SK-N-SH (cell line): ENCODE measurements at regions not wholly inside any gene's neighbourhood (a gene's known extent, or its start where the extent isn't known, plus 50 kb on each side); places are given as distances from the start of the nearest gene placed in this dataset.

Source experiments
- CTCF ChIA-PET: fragments of 300-600, 350-600 bp; formaldehyde crosslinking; extraction: SDS; loops from one replicate; lab custom pipeline; 2021; lab: Yijun Ruan, JAX
- POLR2A ChIA-PET: fragments of 350-600 bp; sonication (Branson Sonifier 250); formaldehyde crosslinking; extraction: SDS; loops from one replicate; lab custom pipeline; 2020; ENCODE audit warnings: antibody characterized with exemption, inconsistent platforms; lab: Yijun Ruan, JAX
- DNase-seq: peaks from one replicate; pipeline ENCODE4 v3.0.0; 2012
- H2AFZ ChIP-seq: fragments of 200-600 bp; sonication (generic); 2 replicates; pipeline ENCODE4 v1.8.1; 2016; ENCODE audit warnings: antibody characterized with exemption, mild to moderate bottlenecking, low read depth
- H3F3A ChIP-seq: fragments of 200-600 bp; sonication (generic); replicated peaks from 2 replicates; pipeline ENCODE3; 2016; ENCODE audit warnings: antibody characterized with exemption, mild to moderate bottlenecking; ENCODE audit not compliant: insufficient read depth
- H3K27ac ChIP-seq, 2 experiments: fragments of 200-500 bp in 1 of 2; fragments of 200-600 bp in 1 of 2; sonication (Bioruptor generic) in 1 of 2; sonication (generic), shearing (Covaris generic) in 1 of 2; 2 replicates each; pipeline versions ENCODE4 v1.5.1 to v1.6.1; 2014 to 2016; ENCODE audit warnings: low read depth in 2 of 2, inconsistent platforms in 1 of 2, low read length in 1 of 2, mild to moderate bottlenecking in 1 of 2, mixed read lengths in 1 of 2
- H3K27me3 ChIP-seq: fragments of 200-600 bp; sonication (generic), shearing (Covaris generic); 2 replicates; pipeline ENCODE4 v1.6.1; 2016; ENCODE audit warnings: mixed run types; ENCODE audit not compliant: insufficient read depth
- H3K36me3 ChIP-seq, 2 experiments: fragments of 200-500 bp in 1 of 2; fragments of 200-600 bp in 1 of 2; sonication (Bioruptor generic) in 1 of 2; sonication (generic) in 1 of 2; replicated peaks in 1 of 2; 2 replicates each; pipeline versions ENCODE3 to v1.5.1; 2014 to 2016; ENCODE audit warnings: low read length in 1 of 2, mild to moderate bottlenecking in 1 of 2; ENCODE audit not compliant: insufficient read depth in 2 of 2, control insufficient read depth in 1 of 2
- H3K4me1 ChIP-seq, 2 experiments: fragments of 200-500 bp in 1 of 2; fragments of 200-600 bp in 1 of 2; sonication (Bioruptor generic) in 1 of 2; sonication (generic), shearing (Covaris generic) in 1 of 2; 2 replicates each; pipeline versions ENCODE4 v1.5.1 to v1.6.1; 2014 to 2016; ENCODE audit warnings: low read depth in 1 of 2, low read length in 1 of 2, mixed run types in 1 of 2; ENCODE audit not compliant: insufficient read depth in 2 of 2, control insufficient read depth in 1 of 2
- H3K4me2 ChIP-seq: fragments of 200-600 bp; sonication (generic), shearing (Covaris generic); 2 replicates; pipeline ENCODE4 v1.6.1; 2017; ENCODE audit warnings: mixed run types
- H3K4me3 ChIP-seq, 2 experiments: fragments of 200-500 bp in 1 of 2; fragments of 200-600 bp in 1 of 2; sonication (Bioruptor generic) in 1 of 2; sonication (generic), shearing (Covaris generic) in 1 of 2; 2 replicates each; pipeline versions ENCODE4 v1.5.1 to v1.8.1; 2014 to 2016; ENCODE audit warnings: low read depth in 2 of 2, inconsistent platforms in 1 of 2, low read length in 1 of 2, mild to moderate bottlenecking in 1 of 2, mixed read lengths in 1 of 2, moderate library complexity in 1 of 2
- H3K79me2 ChIP-seq: fragments of 200-600 bp; sonication (generic); 2 replicates; pipeline ENCODE4 v1.8.1; 2017; ENCODE audit warnings: mild to moderate bottlenecking; ENCODE audit not compliant: insufficient read depth
- H3K9ac ChIP-seq: fragments of 200-600 bp; sonication (generic); 2 replicates; pipeline ENCODE4 v1.6.1; 2017; ENCODE audit warnings: mixed run types
- H3K9me2 ChIP-seq: fragments of 200-600 bp; sonication (generic); 2 replicates; pipeline ENCODE4 v1.6.1; 2017; ENCODE audit warnings: mixed run types
- H3K9me3 ChIP-seq: fragments of 200-600 bp; sonication (generic); 2 replicates; pipeline ENCODE4 v1.6.1; 2017; ENCODE audit warnings: mixed run types, mild to moderate bottlenecking, moderate library complexity
- H4K20me1 ChIP-seq: fragments of 200-600 bp; sonication (generic); 2 replicates; pipeline ENCODE4 v1.6.1; 2017; ENCODE audit warnings: mild to moderate bottlenecking, mixed run types; ENCODE audit not compliant: insufficient read depth
- CHD2 ChIP-seq: fragments of 150-350 bp; IDR thresholded peaks from 2 replicates; pipeline ENCODE4 v1.6.1; 2018; ENCODE audit warnings: low read length; ENCODE audit not compliant: partially characterized antibody
- ELF1 ChIP-seq: IDR thresholded peaks from 2 replicates; pipeline ENCODE4 v1.4.0; 2012
- FOXJ3 ChIP-seq: sonication (generic); formaldehyde crosslinking; IDR thresholded peaks from 2 replicates; pipeline ENCODE4 v1.5.1; 2020; ENCODE audit warnings: mild to moderate bottlenecking, missing genetic modification reagents
- GABPA ChIP-seq: IDR thresholded peaks from 2 replicates; pipeline ENCODE4 v1.4.0; 2012; ENCODE audit warnings: low read depth, mild to moderate bottlenecking
- GATA2 ChIP-seq: sonication (generic); formaldehyde crosslinking; IDR thresholded peaks from 2 replicates; pipeline ENCODE4 v1.5.0; 2020; ENCODE audit warnings: mild to moderate bottlenecking, missing genetic modification reagents
- JUND ChIP-seq: IDR thresholded peaks from 2 replicates; pipeline ENCODE4 v1.4.0; 2012
- NFIC ChIP-seq: IDR thresholded peaks from 2 replicates; pipeline ENCODE4 v1.4.0; 2012; ENCODE audit warnings: borderline replicate concordance
- NRF1 ChIP-seq: IDR thresholded peaks from 2 replicates; pipeline ENCODE4 v1.6.1; 2012; ENCODE audit warnings: low read depth, mild to moderate bottlenecking, low read length
- RAD21 ChIP-seq: IDR thresholded peaks from 2 replicates; pipeline ENCODE4 v1.6.1; 2012; ENCODE audit warnings: mild to moderate bottlenecking, low read length
- RFX5 ChIP-seq: IDR thresholded peaks from 2 replicates; pipeline ENCODE4 v1.6.1; 2012; ENCODE audit warnings: mild to moderate bottlenecking, improper control_type of control experiment, low read length
- RXRA ChIP-seq: IDR thresholded peaks from 2 replicates; pipeline ENCODE4 v1.4.0; 2012; ENCODE audit warnings: low read depth, mild to moderate bottlenecking, borderline replicate concordance
- SMC3 ChIP-seq: IDR thresholded peaks from 2 replicates; pipeline ENCODE4 v1.6.1; 2012; ENCODE audit warnings: low read depth, low read length, improper control_type of control experiment
- TAF1 ChIP-seq: IDR thresholded peaks from 2 replicates; pipeline ENCODE4 v1.6.1; 2012; ENCODE audit warnings: low read depth, mild to moderate bottlenecking, low read length, moderate library complexity, borderline replicate concordance
- TCF12 ChIP-seq: IDR thresholded peaks from 2 replicates; pipeline ENCODE4 v1.4.0; 2012
- TEAD4 ChIP-seq: IDR thresholded peaks from 2 replicates; pipeline ENCODE4 v1.4.0; 2012; ENCODE audit warnings: mild to moderate bottlenecking, borderline replicate concordance; ENCODE audit not compliant: insufficient read depth
- USF2 ChIP-seq: fragments of 150-350 bp; IDR thresholded peaks from 2 replicates; pipeline ENCODE4 v1.6.1; 2017; ENCODE audit warnings: antibody characterized with exemption, low read length, low read depth, borderline replicate concordance
- YY1 ChIP-seq: IDR thresholded peaks from 2 replicates; pipeline ENCODE4 v1.4.0; 2012; ENCODE audit warnings: low read depth, mild to moderate bottlenecking
- ZBTB33 ChIP-seq: IDR thresholded peaks from 2 replicates; pipeline ENCODE4 v1.4.0; 2012; ENCODE audit warnings: low read depth, borderline replicate concordance
- WGBS: methylation state at CpG from one replicate; pipeline ENCODE4 v1.1.6; 2017; ENCODE audit warnings: low lambda C conversion rate; 5-methylcytosine and 5-hydroxymethylcytosine counted together
- TF ChIP-seq, protein P1 (sequence below): IDR thresholded peaks from 2 replicates; pipeline ENCODE4; 2012
- TF ChIP-seq, protein P2 (sequence below): IDR thresholded peaks from 2 replicates; pipeline ENCODE4 v1.6.1; 2012; ENCODE audit warnings: mild to moderate bottlenecking, low read depth, low read length, moderate library complexity

DNA sequence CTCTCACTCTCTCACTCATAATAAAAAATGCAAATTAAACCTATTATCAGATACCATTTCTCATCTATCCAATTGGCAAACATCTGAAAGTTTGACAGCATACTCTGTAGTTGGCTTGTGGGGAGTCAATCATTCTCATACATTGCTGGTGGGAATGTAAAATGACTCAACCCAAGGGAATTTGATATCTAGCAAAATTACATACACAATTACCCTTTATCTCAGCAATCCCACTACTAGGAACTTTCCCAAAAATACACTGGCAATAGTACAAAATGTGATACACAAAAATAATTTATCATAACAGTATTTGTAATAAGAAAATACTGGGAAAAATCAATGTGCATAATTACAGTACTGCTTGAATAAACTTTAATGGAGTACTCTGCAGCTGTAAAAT is 731.3 kb downstream of the DTWD2 start:
- H4K20me1 ChIP-seq = no peaks in the 10 kb centered on the region
- no peak overlapping the region for H3K9ac ChIP-seq
- ChIA-PET POLR2A (no interaction called here), CTCF (no interaction called here)
- no peaks in the 10 kb centered on the region; the same call in 1 of the 2 replicates for H3K9me3 ChIP-seq
- H3K9me2 ChIP-seq = no peaks in the 10 kb centered on the region
- H3F3A ChIP-seq = no peaks in the 10 kb centered on the region
- no peak overlapping the region for H2AFZ ChIP-seq
- no peak for TF ChIP-seq FOXJ3
- no peak for TF ChIP-seq SMC3
- no peak for TF ChIP-seq NFIC
- no peak for TF ChIP-seq TAF1
- TF ChIP-seq USF2 = no peak
- no peak for TF ChIP-seq TCF12
- no peak for TF ChIP-seq RXRA
- TF ChIP-seq GATA2 (CRISPR knock-in tag) = no peak
- TF ChIP-seq, protein P1, sequence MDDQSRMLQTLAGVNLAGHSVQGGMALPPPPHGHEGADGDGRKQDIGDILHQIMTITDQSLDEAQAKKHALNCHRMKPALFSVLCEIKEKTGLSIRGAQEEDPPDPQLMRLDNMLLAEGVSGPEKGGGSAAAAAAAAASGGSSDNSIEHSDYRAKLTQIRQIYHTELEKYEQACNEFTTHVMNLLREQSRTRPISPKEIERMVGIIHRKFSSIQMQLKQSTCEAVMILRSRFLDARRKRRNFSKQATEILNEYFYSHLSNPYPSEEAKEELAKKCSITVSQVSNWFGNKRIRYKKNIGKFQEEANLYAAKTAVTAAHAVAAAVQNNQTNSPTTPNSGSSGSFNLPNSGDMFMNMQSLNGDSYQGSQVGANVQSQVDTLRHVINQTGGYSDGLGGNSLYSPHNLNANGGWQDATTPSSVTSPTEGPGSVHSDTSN = no peak
- no peak for TF ChIP-seq ELF1
- no peak for TF ChIP-seq TEAD4
- no peak for TF ChIP-seq RAD21
- TF ChIP-seq ZBTB33 = no peak
- no peaks in the 10 kb centered on the region for H3K4me1 ChIP-seq
- no peaks in the 10 kb centered on the region for H3K27me3 ChIP-seq
- DNase-seq = no peak
- H3K27ac ChIP-seq = no peak overlapping the region
- no peaks in the 10 kb centered on the region for H3K36me3 ChIP-seq
- H3K4me2 ChIP-seq = no peak overlapping the region
- no peak overlapping the region for H3K4me3 ChIP-seq
- no peaks in the 10 kb centered on the region for H3K79me2 ChIP-seq

DNA sequence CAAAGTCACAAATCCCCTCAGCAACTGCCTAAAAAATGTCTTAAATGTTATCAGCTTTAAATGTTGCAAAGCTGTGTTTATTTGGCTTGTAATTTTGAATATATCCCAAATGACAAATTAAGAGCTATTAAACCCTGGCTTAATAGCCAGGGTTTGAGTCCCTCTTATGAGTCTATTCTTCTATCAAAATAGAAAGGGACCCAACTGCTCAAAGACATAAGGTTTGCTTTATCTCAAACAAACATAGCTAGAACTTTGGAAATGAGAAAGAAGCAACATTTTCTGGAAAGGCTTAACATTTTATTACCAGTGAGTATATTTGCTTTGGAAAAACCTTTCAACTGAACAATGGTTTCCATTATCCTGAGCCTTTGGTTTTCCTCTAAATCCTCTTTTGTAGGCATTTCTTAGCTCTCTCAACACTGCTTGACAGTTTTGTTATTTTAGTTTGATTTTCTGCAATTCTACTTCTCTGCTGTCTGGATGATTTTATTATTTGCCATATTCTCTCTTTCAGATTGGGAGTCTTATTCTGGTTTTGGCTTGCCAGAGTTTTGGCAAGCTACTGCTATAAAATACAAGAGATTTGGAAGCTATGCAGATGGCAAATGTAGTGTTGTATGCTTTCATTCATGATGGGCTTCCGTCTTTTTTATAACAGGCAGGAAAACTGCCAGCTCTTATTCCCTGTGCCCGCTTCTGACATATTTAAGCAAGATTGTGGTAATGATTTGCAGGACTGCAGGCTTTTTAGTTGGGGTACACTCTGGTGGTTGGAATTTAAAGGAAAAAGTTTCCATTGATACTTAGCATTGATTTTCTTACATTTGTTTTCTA is 734.9 kb downstream of the DTWD2 start:
- H3K4me2 ChIP-seq = no peak overlapping the region
- no peaks in the 10 kb centered on the region for H3F3A ChIP-seq
- H3K79me2 ChIP-seq = no peaks in the 10 kb centered on the region
- DNase-seq = no peak
- H3K9ac ChIP-seq = no peak overlapping the region
- no peak overlapping the region for H3K4me3 ChIP-seq
- no peaks in the 10 kb centered on the region for H3K9me2 ChIP-seq
- H3K4me1 ChIP-seq = no peaks in the 10 kb centered on the region
- H4K20me1 ChIP-seq = no peaks in the 10 kb centered on the region
- no peaks in the 10 kb centered on the region; the same call in 1 of the 2 replicates for H3K9me3 ChIP-seq
- no peaks in the 10 kb centered on the region for H3K27me3 ChIP-seq
- CTCF ChIA-PET = no interaction called here
- 0 out of 2 replicates have a peak overlapping the region, but pooled peaks have one; percentile 16 for H2AFZ ChIP-seq
- WGBS = 39% methylated on average over 2 of the region's 2 CpGs
- POLR2A ChIA-PET = no interaction called here
- H3K36me3 ChIP-seq = no peaks in the 10 kb centered on the region
- no peak overlapping the region for H3K27ac ChIP-seq
- no peak for TF ChIP-seq CHD2
- no peak for TF ChIP-seq JUND
- no peak for TF ChIP-seq FOXJ3
- TF ChIP-seq GABPA = no peak
- no peak for TF ChIP-seq TEAD4
- no peak for TF ChIP-seq RFX5
- no peak for TF ChIP-seq GATA2 (CRISPR knock-in tag)
- TF ChIP-seq NRF1 = no peak
- TF ChIP-seq, protein P2, sequence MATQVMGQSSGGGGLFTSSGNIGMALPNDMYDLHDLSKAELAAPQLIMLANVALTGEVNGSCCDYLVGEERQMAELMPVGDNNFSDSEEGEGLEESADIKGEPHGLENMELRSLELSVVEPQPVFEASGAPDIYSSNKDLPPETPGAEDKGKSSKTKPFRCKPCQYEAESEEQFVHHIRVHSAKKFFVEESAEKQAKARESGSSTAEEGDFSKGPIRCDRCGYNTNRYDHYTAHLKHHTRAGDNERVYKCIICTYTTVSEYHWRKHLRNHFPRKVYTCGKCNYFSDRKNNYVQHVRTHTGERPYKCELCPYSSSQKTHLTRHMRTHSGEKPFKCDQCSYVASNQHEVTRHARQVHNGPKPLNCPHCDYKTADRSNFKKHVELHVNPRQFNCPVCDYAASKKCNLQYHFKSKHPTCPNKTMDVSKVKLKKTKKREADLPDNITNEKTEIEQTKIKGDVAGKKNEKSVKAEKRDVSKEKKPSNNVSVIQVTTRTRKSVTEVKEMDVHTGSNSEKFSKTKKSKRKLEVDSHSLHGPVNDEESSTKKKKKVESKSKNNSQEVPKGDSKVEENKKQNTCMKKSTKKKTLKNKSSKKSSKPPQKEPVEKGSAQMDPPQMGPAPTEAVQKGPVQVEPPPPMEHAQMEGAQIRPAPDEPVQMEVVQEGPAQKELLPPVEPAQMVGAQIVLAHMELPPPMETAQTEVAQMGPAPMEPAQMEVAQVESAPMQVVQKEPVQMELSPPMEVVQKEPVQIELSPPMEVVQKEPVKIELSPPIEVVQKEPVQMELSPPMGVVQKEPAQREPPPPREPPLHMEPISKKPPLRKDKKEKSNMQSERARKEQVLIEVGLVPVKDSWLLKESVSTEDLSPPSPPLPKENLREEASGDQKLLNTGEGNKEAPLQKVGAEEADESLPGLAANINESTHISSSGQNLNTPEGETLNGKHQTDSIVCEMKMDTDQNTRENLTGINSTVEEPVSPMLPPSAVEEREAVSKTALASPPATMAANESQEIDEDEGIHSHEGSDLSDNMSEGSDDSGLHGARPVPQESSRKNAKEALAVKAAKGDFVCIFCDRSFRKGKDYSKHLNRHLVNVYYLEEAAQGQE = no peak
- TF ChIP-seq, protein P1 = no peak
- TF ChIP-seq YY1 = no peak
- TF ChIP-seq NFIC = no peak
